ENCODE measurements at regions not wholly inside any gene's neighbourhood (a gene's known extent, or its start where the extent isn't known, plus 50 kb on each side); places are given as distances from the start of the nearest gene placed in this dataset.
A peak's percentile ranks its signal among the peaks of the same experiment; 100 is the strongest.
"Not testable (repeated sequence)": the region's sequence is repeated elsewhere in the genome, so short reads cannot be mapped to it uniquely, and the experiment has no call there.

GRCh38 chr2:226550801-226551200, 248.8 kb downstream of the IRS1 start:
- DNase-seq = no peak
- intact Hi-C loops (cut with DNase I) = no loop called here
- ATAC-seq = no peak
- H3K36me3 ChIP-seq = no peaks in the 10 kb centered on the region
- H3K9me3 ChIP-seq = no peaks in the 10 kb centered on the region
- H3K4me3 ChIP-seq = no peak overlapping the region
- H3K4me1 ChIP-seq = no peaks in the 10 kb centered on the region
- no peak overlapping the region for H3K27ac ChIP-seq
- H3K27me3 ChIP-seq (ENCODE audit: low read depth) = no peaks in the 10 kb centered on the region
- TF ChIP-seq CTCF (IDR thresholded peaks at IDR 0.05) = no peak

GRCh38 chr2:226548732-226549131, 250.9 kb downstream of the IRS1 start:
- intact Hi-C loops (cut with DNase I) = no loop called here
- Histone ChIP-seq H3K4me1 (no peaks in the 10 kb centered on the region), H3K27ac (no peak overlapping the region), H3K27me3 (ENCODE audit: low read depth) (no peaks in the 10 kb centered on the region), H3K9me3 (no peaks in the 10 kb centered on the region), H3K36me3 (no peaks in the 10 kb centered on the region), H3K4me3 (no peak overlapping the region)
- TF ChIP-seq CTCF (IDR thresholded peaks at IDR 0.05) = no peak
- DNase-seq (no peak), ATAC-seq (peak in 1 of 2 donors; percentile 16)

GRCh38 chr2:226544596-226545210, 254.9 kb downstream of the IRS1 start:
- ATAC-seq (no peak), DNase-seq (no peak)
- no peaks in the 10 kb centered on the region for H3K4me1 ChIP-seq
- H3K27me3 ChIP-seq (ENCODE audit: low read depth) = no peaks in the 10 kb centered on the region
- intact Hi-C loops (cut with DNase I) = no loop called here
- H3K4me3 ChIP-seq = no peak overlapping the region
- no peak for TF ChIP-seq CTCF (IDR thresholded peaks at IDR 0.05)
- H3K9me3 ChIP-seq = no peaks in the 10 kb centered on the region
- H3K36me3 ChIP-seq = no peaks in the 10 kb centered on the region
- no peak overlapping the region for H3K27ac ChIP-seq

GRCh38 chr2:226540204-226540994, 259.2 kb downstream of the IRS1 start:
- no peaks in the 10 kb centered on the region for H3K4me1 ChIP-seq
- intact Hi-C loops (cut with DNase I) = no loop called here
- H3K4me3 ChIP-seq = no peak overlapping the region
- H3K36me3 ChIP-seq = no peaks in the 10 kb centered on the region
- H3K27ac ChIP-seq = no peak overlapping the region
- no peak for DNase-seq
- TF ChIP-seq CTCF (IDR thresholded peaks at IDR 0.05) = no peak
- H3K27me3 ChIP-seq (ENCODE audit: low read depth) = no peaks in the 10 kb centered on the region
- ATAC-seq = no peak
- H3K9me3 ChIP-seq = no peaks in the 10 kb centered on the region

- Histone ChIP-seq H3K9me3 (no peaks in the 10 kb centered on the region), H3K27ac (no peak overlapping the region), H3K27me3 (ENCODE audit: low read depth) (no peaks in the 10 kb centered on the region), H3K36me3 (no peaks in the 10 kb centered on the region), H3K4me1 (no peaks in the 10 kb centered on the region), H3K4me3 (no peak overlapping the region)
- no peak for TF ChIP-seq CTCF (IDR thresholded peaks at IDR 0.05)
- intact Hi-C loops (cut with DNase I) = no loop called here
- ATAC-seq = no peak
- no peak for DNase-seq
Observed at GRCh38 chr2:226536410-226536809, 263.2 kb downstream of the IRS1 start.

GRCh38 chr2:226532976-226533375, 266.6 kb downstream of the IRS1 start:
- H3K9me3 ChIP-seq; H3K4me3 ChIP-seq; intact Hi-C loops (cut with DNase I); ATAC-seq; H3K27me3 ChIP-seq (ENCODE audit: low read depth); H3K27ac ChIP-seq; H3K36me3 ChIP-seq; DNase-seq; H3K4me1 ChIP-seq: not testable (repeated sequence)
